ENCODE measurements at regions not wholly inside any gene's neighbourhood (a gene's known extent, or its start where the extent isn't known, plus 50 kb on each side); places are given as distances from the start of the nearest gene placed in this dataset.

DNA sequence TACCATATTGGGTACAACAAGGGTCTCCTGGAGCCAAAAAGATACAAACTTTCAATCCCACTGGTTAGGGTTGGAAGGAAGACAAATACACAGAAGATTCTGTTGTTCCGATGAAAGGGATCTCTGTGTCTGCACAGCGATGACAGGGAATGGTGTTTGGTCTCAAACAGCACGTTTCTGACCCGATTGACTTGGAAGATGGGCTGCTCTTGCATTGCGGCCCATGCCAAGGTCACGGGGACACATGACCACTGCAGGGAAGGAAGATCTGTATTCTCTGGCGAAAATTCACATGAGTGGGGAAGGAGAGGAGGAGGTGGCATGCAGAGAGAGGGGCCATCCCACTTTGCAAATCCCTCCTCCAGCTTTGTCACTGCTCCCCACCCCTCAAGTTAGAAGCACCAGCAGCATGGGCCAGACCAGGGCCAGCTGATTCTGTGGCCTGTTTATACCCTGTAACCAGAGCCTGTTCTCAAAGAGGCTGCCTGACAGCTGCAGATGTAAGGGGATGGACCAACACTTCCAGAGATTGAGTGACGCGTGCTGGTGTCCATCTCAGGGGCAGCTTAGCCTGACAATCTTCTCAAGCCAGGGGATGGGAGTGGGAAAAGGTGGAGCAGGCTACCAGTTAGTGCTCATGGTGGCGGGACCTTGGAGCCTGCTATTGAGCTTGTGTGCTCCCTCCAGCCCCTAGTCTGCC is 57.2 kb downstream of the TNP1 start:
- Histone ChIP-seq H3K27ac (no peak overlapping the region), H3K79me2 (ENCODE audit: insufficient read depth, low read depth) (no peaks in the 10 kb centered on the region), H3K36me3 (ENCODE audit: insufficient read depth) (no peaks in the 10 kb centered on the region), H2AFZ (ENCODE audit: low read depth) (no peak overlapping the region), H3K4me3 (IDR thresholded peaks at IDR 0.05; ENCODE audit: insufficient read depth, low read depth, low read length) (no peak overlapping the region), H3K9ac (no peak overlapping the region), H4K20me1 (ENCODE audit: insufficient read depth) (no peaks in the 10 kb centered on the region), H3K4me1 (ENCODE audit: low read depth, poor library complexity, severe bottlenecking) (no peaks in the 10 kb centered on the region), H3K27me3 (ENCODE audit: insufficient read depth, low read depth) (no peaks in the 10 kb centered on the region), H3K4me2 (no peak overlapping the region)
- TF ChIP-seq, protein P1, sequence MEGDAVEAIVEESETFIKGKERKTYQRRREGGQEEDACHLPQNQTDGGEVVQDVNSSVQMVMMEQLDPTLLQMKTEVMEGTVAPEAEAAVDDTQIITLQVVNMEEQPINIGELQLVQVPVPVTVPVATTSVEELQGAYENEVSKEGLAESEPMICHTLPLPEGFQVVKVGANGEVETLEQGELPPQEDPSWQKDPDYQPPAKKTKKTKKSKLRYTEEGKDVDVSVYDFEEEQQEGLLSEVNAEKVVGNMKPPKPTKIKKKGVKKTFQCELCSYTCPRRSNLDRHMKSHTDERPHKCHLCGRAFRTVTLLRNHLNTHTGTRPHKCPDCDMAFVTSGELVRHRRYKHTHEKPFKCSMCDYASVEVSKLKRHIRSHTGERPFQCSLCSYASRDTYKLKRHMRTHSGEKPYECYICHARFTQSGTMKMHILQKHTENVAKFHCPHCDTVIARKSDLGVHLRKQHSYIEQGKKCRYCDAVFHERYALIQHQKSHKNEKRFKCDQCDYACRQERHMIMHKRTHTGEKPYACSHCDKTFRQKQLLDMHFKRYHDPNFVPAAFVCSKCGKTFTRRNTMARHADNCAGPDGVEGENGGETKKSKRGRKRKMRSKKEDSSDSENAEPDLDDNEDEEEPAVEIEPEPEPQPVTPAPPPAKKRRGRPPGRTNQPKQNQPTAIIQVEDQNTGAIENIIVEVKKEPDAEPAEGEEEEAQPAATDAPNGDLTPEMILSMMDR (conservative IDR thresholded peaks at IDR 0.05; ENCODE audit: low read depth, low read length) = no peak

DNA sequence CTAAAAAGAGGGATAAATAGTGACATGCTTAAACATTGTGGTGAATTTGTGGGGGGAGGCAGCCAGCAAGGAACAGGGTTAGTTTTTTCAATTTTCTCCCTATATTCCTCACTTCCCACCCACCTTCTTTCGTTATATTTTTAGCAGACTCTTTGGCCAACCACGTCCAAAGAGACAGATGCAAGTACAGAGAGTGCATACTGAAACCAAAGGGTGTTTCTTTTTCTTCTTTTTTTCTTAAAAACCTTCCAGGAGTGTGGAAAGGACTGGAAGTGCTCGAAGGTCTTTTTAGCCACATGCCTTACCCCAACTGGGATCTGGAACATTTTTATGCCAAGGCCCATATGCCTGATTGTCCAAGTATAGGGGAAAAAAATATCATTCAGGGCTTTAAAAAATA is 59.0 kb downstream of the TNP1 start:
- Histone ChIP-seq H3K4me3 (IDR thresholded peaks at IDR 0.05; ENCODE audit: insufficient read depth, low read depth, low read length) (no peak overlapping the region), H3K4me2 (no peak overlapping the region), H3K27me3 (ENCODE audit: insufficient read depth, low read depth) (no peaks in the 10 kb centered on the region), H3K9ac (no peak overlapping the region), H3K36me3 (ENCODE audit: insufficient read depth) (no peaks in the 10 kb centered on the region), H3K27ac (no peak overlapping the region), H3K79me2 (ENCODE audit: insufficient read depth, low read depth) (no peaks in the 10 kb centered on the region), H2AFZ (ENCODE audit: low read depth) (no peak overlapping the region), H3K4me1 (ENCODE audit: low read depth, poor library complexity, severe bottlenecking) (no peaks in the 10 kb centered on the region), H4K20me1 (ENCODE audit: insufficient read depth) (no peaks in the 10 kb centered on the region)
- TF ChIP-seq, protein P1 (conservative IDR thresholded peaks at IDR 0.05; ENCODE audit: low read depth, low read length) = no peak

DNA sequence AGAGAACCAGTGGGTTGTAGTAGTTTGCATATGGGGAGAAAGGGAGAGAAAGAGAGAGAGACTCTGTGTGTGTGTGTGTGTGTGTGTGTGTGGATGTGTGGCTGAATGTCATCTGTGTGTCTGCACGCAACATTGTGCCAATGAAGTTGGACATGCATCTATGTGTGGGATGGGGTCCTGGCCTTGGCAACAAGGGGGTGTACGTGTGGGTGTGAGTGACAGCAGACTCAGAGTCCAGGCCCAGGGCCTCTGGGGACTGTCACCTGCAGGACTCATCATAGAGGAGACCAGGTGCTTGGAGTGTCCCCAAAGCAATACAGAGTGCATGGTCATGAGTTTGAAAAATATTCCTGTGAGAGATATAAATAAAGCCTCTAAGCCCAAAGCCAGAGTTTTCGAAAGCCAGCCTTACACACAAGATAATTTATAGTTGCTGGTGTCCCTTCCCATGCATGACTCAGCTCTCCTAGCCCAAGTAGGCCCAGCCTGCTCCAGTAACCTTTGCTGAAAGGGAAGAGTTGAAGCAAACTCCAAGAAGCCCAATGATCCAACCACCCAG is 59.9 kb downstream of the TNP1 start:
- TF ChIP-seq, protein P1 (conservative IDR thresholded peaks at IDR 0.05; ENCODE audit: low read depth, low read length) = no peak
- Histone ChIP-seq H3K9ac (no peak overlapping the region), H2AFZ (ENCODE audit: low read depth) (no peak overlapping the region)

DNA sequence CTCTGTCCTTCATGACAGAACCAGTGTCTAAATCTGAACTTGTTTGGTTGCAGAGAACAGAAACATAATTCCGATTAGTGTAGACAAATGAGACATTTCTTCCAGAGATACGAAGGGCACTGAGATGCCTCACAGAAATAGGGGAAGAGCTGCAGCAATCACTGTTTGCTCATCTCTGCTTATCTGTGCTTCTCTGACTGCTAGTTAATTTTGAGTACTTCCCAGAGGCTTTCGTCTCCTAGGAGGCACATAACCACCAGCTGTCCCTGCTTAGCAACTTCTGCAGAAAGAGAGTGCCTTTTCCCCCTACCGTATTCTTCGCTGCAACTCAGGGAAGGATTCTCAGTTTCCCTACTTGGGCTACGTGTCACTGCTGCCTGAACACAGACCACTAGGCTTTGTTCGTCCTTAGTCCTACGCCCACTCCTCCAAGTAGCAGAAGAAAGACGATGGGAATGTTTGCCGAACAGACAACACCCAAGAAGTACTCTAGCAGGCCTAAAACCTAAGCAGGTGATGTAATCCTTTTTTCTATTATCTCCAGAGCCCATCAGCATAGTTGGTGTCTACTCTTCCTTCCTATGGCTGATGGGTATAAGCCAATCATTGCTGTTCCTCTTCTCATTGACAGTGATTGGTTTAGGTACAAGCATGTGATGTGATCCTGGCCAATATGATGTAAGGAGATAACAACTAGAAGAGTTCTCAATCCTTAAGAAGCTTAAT is 63.6 kb downstream of the TNP1 start:
- no peak overlapping the region for H3K4me2 ChIP-seq
- H3K4me1 ChIP-seq (ENCODE audit: low read depth, poor library complexity, severe bottlenecking) = no peaks in the 10 kb centered on the region
- no peaks in the 10 kb centered on the region for H3K27me3 ChIP-seq (ENCODE audit: insufficient read depth, low read depth)
- no peak overlapping the region for H3K27ac ChIP-seq
- TF ChIP-seq, protein P1 (conservative IDR thresholded peaks at IDR 0.05; ENCODE audit: low read depth, low read length) = no peak
- no peak overlapping the region for H2AFZ ChIP-seq (ENCODE audit: low read depth)
- no peaks in the 10 kb centered on the region for H3K79me2 ChIP-seq (ENCODE audit: insufficient read depth, low read depth)
- H3K36me3 ChIP-seq (ENCODE audit: insufficient read depth) = no peaks in the 10 kb centered on the region
- H3K4me3 ChIP-seq (IDR thresholded peaks at IDR 0.05; ENCODE audit: insufficient read depth, low read depth, low read length) = no peak overlapping the region
- H3K9ac ChIP-seq = no peak overlapping the region
- no peaks in the 10 kb centered on the region for H4K20me1 ChIP-seq (ENCODE audit: insufficient read depth)

More for the DNA sequence above, 59.9 kb downstream of the TNP1 start:
- no peak overlapping the region for H3K4me3 ChIP-seq (IDR thresholded peaks at IDR 0.05; ENCODE audit: insufficient read depth, low read depth, low read length)
- H3K4me2 ChIP-seq = no peak overlapping the region
- H3K27ac ChIP-seq = no peak overlapping the region
- no peaks in the 10 kb centered on the region for H3K4me1 ChIP-seq (ENCODE audit: low read depth, poor library complexity, severe bottlenecking)
- H3K79me2 ChIP-seq (ENCODE audit: insufficient read depth, low read depth) = no peaks in the 10 kb centered on the region
- no peaks in the 10 kb centered on the region for H3K36me3 ChIP-seq (ENCODE audit: insufficient read depth)
- no peaks in the 10 kb centered on the region for H3K27me3 ChIP-seq (ENCODE audit: insufficient read depth, low read depth)
- H4K20me1 ChIP-seq (ENCODE audit: insufficient read depth) = no peaks in the 10 kb centered on the region
